22Rv1 (cell line): ENCODE measurements at regions not wholly inside any gene's neighbourhood (a gene's known extent, or its start where the extent isn't known, plus 50 kb on each side); places are given as distances from the start of the nearest gene placed in this dataset.

Experiments
- H3K27ac ChIP-seq: fragments of 450-650 bp; 2 replicates; pipeline ENCODE4 v1.5.1; 2017
- ZFX ChIP-seq: fragments of 450-650 bp; IDR thresholded peaks from 2 replicates; pipeline ENCODE4 v1.6.1; 2017; ENCODE audit warnings: antibody characterized with exemption, borderline replicate concordance
- TF ChIP-seq, protein P1 (sequence below): fragments of 450-650 bp; IDR thresholded peaks from 2 replicates; pipeline ENCODE4 v1.5.1; 2017; ENCODE audit warnings: mild to moderate bottlenecking

DNA sequence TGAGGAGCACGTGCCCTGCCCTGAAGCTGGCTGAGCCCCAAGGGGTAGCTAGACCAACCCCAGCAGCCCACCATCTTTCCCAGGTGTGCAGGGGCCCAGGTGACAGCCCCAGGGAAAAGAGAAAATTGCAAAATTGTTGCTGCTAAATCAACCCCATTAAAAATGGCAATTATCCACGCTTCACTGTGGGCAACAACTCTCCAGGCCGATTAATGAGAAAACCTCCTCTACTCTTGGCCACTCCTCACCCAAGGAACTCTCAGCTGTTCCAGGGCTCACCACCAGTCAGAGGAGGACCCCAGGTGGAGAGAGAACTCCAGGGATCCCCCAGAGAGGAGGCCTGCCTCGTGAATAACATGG, 516.1 kb upstream of the MGMT start:
- no peak overlapping the region for H3K27ac ChIP-seq
- no peak for TF ChIP-seq ZFX
- TF ChIP-seq, protein P1, sequence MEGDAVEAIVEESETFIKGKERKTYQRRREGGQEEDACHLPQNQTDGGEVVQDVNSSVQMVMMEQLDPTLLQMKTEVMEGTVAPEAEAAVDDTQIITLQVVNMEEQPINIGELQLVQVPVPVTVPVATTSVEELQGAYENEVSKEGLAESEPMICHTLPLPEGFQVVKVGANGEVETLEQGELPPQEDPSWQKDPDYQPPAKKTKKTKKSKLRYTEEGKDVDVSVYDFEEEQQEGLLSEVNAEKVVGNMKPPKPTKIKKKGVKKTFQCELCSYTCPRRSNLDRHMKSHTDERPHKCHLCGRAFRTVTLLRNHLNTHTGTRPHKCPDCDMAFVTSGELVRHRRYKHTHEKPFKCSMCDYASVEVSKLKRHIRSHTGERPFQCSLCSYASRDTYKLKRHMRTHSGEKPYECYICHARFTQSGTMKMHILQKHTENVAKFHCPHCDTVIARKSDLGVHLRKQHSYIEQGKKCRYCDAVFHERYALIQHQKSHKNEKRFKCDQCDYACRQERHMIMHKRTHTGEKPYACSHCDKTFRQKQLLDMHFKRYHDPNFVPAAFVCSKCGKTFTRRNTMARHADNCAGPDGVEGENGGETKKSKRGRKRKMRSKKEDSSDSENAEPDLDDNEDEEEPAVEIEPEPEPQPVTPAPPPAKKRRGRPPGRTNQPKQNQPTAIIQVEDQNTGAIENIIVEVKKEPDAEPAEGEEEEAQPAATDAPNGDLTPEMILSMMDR, result no peak

DNA sequence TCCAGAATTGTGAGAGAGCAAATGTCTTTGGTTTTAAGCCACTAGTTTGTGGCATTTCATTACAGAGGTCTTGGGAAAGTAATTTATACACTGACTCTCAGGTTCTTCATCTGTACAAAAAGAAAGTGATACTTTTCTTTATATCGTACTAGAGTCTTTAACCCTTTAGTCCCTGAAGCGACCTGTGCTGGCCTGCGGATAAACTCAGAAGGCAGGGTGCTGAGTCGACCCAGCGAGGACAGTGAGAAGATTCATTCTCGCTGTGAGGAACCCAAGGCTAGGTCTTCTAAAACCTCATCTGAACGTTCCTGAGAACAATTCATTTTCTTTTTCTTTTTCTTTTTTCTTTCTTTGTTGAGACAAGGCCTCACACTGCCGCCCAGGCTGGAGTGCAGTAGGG, 514.2 kb upstream of the MGMT start:
- TF ChIP-seq, protein P1, result no peak
- no peak for TF ChIP-seq ZFX
- no peak overlapping the region for H3K27ac ChIP-seq

DNA sequence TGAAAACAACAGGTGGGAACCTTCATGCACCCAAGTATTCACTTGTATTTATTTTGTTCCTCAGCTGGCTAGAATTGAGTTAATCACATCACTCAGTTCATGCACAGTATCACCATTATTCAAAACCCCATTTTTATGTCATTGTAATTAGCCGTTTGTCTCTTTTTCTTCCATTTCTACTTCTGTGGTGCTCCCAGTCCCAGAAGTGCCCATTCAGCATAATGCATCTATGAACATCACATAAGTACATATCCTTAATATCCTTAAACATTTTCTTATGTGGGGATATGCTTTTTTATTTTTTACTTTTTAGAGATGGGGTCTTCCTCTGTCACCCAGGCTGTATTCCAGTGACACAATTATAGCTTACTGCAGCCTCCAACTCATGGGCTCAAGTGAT, 510.9 kb upstream of the MGMT start:
- TF ChIP-seq, protein P1, result no peak
- no peak for TF ChIP-seq ZFX
- H3K27ac ChIP-seq, result no peak overlapping the region

DNA sequence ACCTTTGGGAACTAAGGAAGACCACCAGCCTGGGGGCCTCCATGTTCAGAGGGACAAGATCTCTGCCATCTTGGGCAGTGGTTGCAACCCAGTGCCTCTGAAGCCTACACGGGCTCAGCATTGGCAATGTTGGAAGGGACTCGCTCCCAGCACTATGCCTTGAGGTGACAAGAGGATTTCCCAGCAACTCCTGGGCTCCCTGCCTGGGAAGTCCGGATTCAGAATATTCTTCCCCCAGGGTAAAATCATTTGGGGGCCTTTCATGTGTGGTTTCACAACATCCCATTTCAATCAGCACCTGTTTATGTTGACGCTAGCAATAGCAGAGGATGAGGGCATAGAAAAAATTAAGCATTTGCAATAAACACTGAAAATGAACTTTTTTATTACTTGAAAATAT, 509.8 kb upstream of the MGMT start:
- TF ChIP-seq, protein P1, result no peak
- TF ChIP-seq ZFX, result no peak
- no peak overlapping the region for H3K27ac ChIP-seq

DNA sequence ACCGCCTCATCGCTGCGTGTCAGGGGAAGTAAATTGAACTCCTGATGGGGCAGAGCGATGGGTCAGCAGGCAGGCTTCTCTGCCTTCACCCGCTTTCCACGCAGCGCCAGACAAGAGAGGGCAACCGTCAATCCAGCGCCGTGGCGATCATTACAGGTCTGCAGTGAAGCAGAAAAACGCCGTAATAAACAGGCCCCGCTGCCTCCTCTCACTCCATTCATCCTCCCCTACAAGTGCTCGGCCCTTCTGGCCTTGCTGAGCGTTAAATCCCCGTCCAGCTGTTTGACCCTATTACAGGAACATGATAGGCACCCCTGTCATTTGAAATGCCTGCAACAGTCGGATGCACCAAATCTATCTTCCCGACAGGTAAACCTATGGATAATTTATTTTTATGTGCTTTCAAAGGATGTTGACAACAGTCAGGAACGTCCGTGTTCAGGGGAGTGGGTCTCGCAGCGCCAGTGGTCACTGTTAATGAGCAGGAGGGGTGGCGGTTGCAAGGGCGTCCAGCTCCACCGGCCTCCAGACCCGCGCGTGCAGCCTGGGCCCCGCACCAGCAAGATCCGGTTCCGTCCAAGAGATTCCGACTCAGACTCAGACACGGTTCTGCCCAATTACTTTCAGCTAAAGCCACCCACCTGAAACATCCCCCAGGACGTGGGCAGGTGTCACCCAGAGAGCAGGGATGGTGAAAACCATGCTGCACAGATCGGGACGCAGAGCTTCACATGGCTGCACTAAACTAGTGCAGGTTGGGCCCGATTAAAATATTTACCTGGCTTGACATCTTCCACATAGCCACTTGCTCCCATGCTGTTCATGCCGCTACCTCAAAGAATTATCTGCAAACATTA, 508.0 kb upstream of the MGMT start:
- TF ChIP-seq, protein P1, result no peak
- no peak for TF ChIP-seq ZFX
- no peak overlapping the region for H3K27ac ChIP-seq

DNA sequence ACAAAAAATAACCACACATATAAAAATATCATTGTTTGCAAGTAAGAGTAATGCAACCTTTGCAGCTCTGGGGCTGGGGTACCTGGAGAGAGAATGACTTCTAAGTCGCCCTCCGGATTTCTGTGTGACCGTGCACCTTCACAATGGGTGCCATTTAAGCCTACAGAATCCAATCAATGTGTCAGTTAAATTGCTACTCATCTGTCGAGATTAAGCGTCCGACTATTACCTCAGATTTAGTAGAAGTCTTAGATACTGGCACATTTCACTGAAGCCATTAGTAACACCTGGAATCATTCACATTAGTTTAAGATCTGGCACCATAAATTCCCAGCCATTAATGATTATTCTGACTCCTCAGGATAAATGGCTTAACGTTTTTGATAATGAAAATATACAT, 507.3 kb upstream of the MGMT start:
- TF ChIP-seq, protein P1, result no peak
- no peak for TF ChIP-seq ZFX
- no peak overlapping the region for H3K27ac ChIP-seq

DNA sequence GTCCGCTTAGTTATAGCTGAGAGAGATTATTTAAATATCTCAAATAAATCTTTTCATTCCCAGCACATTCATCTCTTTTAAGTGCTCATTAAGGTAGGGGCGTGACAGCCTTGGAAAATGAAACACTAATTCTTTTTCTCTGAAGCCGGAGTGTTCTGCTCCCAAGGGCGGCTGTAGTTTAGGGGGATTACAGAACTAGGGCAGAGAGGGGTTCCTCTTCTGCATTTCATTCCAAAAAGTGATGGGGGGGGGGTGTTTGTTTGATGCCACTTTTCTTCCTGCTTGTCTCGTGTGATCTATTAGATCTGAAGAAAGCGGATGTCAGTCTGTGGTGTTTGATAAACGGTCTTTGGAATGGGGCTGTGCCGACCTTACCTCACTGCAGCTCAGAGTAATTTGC, 506.5 kb upstream of the MGMT start:
- TF ChIP-seq, protein P1, result no peak
- TF ChIP-seq ZFX, result no peak

More for the DNA sequence above, 506.5 kb upstream of the MGMT start:
- H3K27ac ChIP-seq, result no peak overlapping the region
